HG03439 (cell line): ENCODE measurements at regions not wholly inside any gene's neighbourhood (a gene's known extent, or its start where the extent isn't known, plus 50 kb on each side); places are given as distances from the start of the nearest gene placed in this dataset.
"Not testable (repeated sequence)": the region's sequence is repeated elsewhere in the genome, so short reads cannot be mapped to it uniquely, and the experiment has no call there.

Experiments used
- ATAC-seq: cut with Tn5 transposase; IDR thresholded peaks from one replicate; pipeline ENCODE4 v1.9.1; 2021; ENCODE audit warnings: mild to moderate bottlenecking, moderate library complexity; ENCODE audit not compliant: unreplicated experiment

GRCh38 chr17:77836557-77837041, 121.9 kb upstream of the TNRC6C start:
- ATAC-seq = no peak

GRCh38 chr17:77837072-77837471, 121.4 kb upstream of the TNRC6C start:
- not testable (repeated sequence) for ATAC-seq

GRCh38 chr17:77837917-77838316, 120.6 kb upstream of the TNRC6C start:
- ATAC-seq = no peak

GRCh38 chr17:77838748-77839697, 119.5 kb upstream of the TNRC6C start:
- no peak for ATAC-seq

- ATAC-seq = no peak
Observed at GRCh38 chr17:77839698-77840512, 118.6 kb upstream of the TNRC6C start.

- ATAC-seq = no peak
Observed at GRCh38 chr17:77840513-77841165, 117.9 kb upstream of the TNRC6C start.

- no peak for ATAC-seq
Observed at GRCh38 chr17:77841742-77842527, 116.6 kb upstream of the TNRC6C start.

- no peak for ATAC-seq
Observed at GRCh38 chr17:77842528-77843147, 115.9 kb upstream of the TNRC6C start.

GRCh38 chr17:77843255-77843895, 115.1 kb upstream of the TNRC6C start:
- peak; percentile 56 for ATAC-seq

GRCh38 chr17:77843896-77844295, 114.6 kb upstream of the TNRC6C start:
- ATAC-seq = no peak

GRCh38 chr17:77844681-77845080, 113.8 kb upstream of the TNRC6C start:
- ATAC-seq = no peak

GRCh38 chr17:77845541-77846225, 112.8 kb upstream of the TNRC6C start:
- no peak for ATAC-seq

- ATAC-seq = no peak
Observed at GRCh38 chr17:77846531-77847085, 111.9 kb upstream of the TNRC6C start.

GRCh38 chr17:77847221-77848085, 111.0 kb upstream of the TNRC6C start:
- no peak for ATAC-seq

- ATAC-seq = no peak
Observed at GRCh38 chr17:77848257-77848656, 110.2 kb upstream of the TNRC6C start.

- no peak for ATAC-seq
Observed at GRCh38 chr17:77849239-77849638, 109.3 kb upstream of the TNRC6C start.

- ATAC-seq = no peak
Observed at GRCh38 chr17:77851921-77852320, 106.6 kb upstream of the TNRC6C start.

- no peak for ATAC-seq
Observed at GRCh38 chr17:77852731-77853130, 105.8 kb upstream of the TNRC6C start.
